Stimulated activated CD8-positive, alpha-beta memory T cell treated with anti-CD3 and anti-CD28 coated beads, Interleukin-2, amount 100 ng/mL, for 1 hour (primary cell): ENCODE measurements at regions not wholly inside any gene's neighbourhood (a gene's known extent, or its start where the extent isn't known, plus 50 kb on each side); places are given as distances from the start of the nearest gene placed in this dataset.

Source experiments
- DNase-seq, 2 donors: peaks; one replicate each; pipeline ENCODE4 v3.0.0-alpha.2; 2020; ENCODE audit warnings: low read depth in 2 of 2

GRCh38 chr1:30609336-30609998, 113.9 kb downstream of the MATN1 start:
- DNase-seq, result no peak

- no peak for DNase-seq
Observed at GRCh38 chr1:30607723-30608122, 115.7 kb downstream of the MATN1 start.

GRCh38 chr1:30606166-30606565, 117.2 kb downstream of the MATN1 start:
- DNase-seq, result no peak

- DNase-seq, result no peak
Observed at GRCh38 chr1:30605441-30605920, 117.9 kb downstream of the MATN1 start.

- no peak for DNase-seq
Observed at GRCh38 chr1:30604801-30605440, 118.5 kb downstream of the MATN1 start.

GRCh38 chr1:30603081-30603858, 120.1 kb downstream of the MATN1 start:
- no peak for DNase-seq

- no peak for DNase-seq
Observed at GRCh38 chr1:30601316-30602085, 121.9 kb downstream of the MATN1 start.

- no peak for DNase-seq
Observed at GRCh38 chr1:30600706-30601105, 122.7 kb downstream of the MATN1 start.

- no peak for DNase-seq
Observed at GRCh38 chr1:30600258-30600657, 123.1 kb downstream of the MATN1 start.

GRCh38 chr1:30599721-30600120, 123.7 kb downstream of the MATN1 start:
- DNase-seq, result no peak

- no peak for DNase-seq
Observed at GRCh38 chr1:30598571-30599114, 124.7 kb downstream of the MATN1 start.

GRCh38 chr1:30597711-30598110, 125.7 kb downstream of the MATN1 start:
- no peak for DNase-seq

- no peak for DNase-seq
Observed at GRCh38 chr1:30596891-30597290, 126.5 kb downstream of the MATN1 start.

GRCh38 chr1:30596470-30596869, 126.9 kb downstream of the MATN1 start:
- no peak for DNase-seq

GRCh38 chr1:30589083-30589482, 134.3 kb downstream of the MATN1 start:
- DNase-seq, result no peak

GRCh38 chr1:30588311-30589073, 134.9 kb downstream of the MATN1 start:
- DNase-seq, result no peak

GRCh38 chr1:30586671-30587070, 136.7 kb downstream of the MATN1 start:
- no peak for DNase-seq

GRCh38 chr1:30579580-30579979, 143.8 kb downstream of the MATN1 start:
- DNase-seq, result no peak

- no peak for DNase-seq
Observed at GRCh38 chr1:30575066-30575465, 148.3 kb downstream of the MATN1 start.

- DNase-seq, result no peak
Observed at GRCh38 chr1:30572192-30572591, 151.2 kb downstream of the MATN1 start.

- DNase-seq, result no peak
Observed at GRCh38 chr1:30571380-30571779, 152.0 kb downstream of the MATN1 start.
